ENCODE measurements at regions not wholly inside any gene's neighbourhood (a gene's known extent, or its start where the extent isn't known, plus 50 kb on each side); places are given as distances from the start of the nearest gene placed in this dataset.

GRCh38 chr9:115591584-115591984 lies 473.6 kb upstream of the TNC start:
- TF ChIP-seq RXRA (IDR thresholded peaks at IDR 0.05) (peak in 1 of 2 donors; percentile 32), ATF3 (IDR thresholded peaks at IDR 0.05) (peak; percentile 8)
- TF ChIP-seq, protein P1, sequence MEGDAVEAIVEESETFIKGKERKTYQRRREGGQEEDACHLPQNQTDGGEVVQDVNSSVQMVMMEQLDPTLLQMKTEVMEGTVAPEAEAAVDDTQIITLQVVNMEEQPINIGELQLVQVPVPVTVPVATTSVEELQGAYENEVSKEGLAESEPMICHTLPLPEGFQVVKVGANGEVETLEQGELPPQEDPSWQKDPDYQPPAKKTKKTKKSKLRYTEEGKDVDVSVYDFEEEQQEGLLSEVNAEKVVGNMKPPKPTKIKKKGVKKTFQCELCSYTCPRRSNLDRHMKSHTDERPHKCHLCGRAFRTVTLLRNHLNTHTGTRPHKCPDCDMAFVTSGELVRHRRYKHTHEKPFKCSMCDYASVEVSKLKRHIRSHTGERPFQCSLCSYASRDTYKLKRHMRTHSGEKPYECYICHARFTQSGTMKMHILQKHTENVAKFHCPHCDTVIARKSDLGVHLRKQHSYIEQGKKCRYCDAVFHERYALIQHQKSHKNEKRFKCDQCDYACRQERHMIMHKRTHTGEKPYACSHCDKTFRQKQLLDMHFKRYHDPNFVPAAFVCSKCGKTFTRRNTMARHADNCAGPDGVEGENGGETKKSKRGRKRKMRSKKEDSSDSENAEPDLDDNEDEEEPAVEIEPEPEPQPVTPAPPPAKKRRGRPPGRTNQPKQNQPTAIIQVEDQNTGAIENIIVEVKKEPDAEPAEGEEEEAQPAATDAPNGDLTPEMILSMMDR (IDR thresholded peaks at IDR 0.05; ENCODE audit: low read depth, low read length, missing input control): peak; percentile 88

Data from liver (tissue), 3 donors.